ENCODE measurements at regions not wholly inside any gene's neighbourhood (a gene's known extent, or its start where the extent isn't known, plus 50 kb on each side); places are given as distances from the start of the nearest gene placed in this dataset.

DNA sequence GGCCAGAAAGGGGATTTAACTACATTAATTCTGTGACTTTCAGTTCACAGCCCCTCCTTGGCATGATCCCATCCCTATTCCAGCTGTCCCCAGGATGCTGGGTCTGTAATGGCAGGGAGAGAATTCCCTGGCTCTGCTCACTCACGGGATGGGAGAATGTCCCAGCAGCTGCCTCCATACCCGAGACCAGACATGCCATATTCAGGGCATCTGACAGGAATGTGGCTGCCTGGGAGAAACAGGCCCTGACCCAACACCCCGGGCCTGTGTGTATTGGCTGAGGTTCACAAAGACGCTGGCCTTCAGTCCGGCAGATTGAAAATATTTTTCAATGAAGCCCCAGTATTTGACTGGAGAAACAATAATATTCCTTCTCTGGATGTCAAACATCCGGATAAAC, 83.6 kb upstream of the SMAD3 start:
- H3K27ac ChIP-seq (ENCODE audit: low read depth in 1 of 2, low read length in 2 of 2) = no peak overlapping the region
- TF ChIP-seq, protein P1, sequence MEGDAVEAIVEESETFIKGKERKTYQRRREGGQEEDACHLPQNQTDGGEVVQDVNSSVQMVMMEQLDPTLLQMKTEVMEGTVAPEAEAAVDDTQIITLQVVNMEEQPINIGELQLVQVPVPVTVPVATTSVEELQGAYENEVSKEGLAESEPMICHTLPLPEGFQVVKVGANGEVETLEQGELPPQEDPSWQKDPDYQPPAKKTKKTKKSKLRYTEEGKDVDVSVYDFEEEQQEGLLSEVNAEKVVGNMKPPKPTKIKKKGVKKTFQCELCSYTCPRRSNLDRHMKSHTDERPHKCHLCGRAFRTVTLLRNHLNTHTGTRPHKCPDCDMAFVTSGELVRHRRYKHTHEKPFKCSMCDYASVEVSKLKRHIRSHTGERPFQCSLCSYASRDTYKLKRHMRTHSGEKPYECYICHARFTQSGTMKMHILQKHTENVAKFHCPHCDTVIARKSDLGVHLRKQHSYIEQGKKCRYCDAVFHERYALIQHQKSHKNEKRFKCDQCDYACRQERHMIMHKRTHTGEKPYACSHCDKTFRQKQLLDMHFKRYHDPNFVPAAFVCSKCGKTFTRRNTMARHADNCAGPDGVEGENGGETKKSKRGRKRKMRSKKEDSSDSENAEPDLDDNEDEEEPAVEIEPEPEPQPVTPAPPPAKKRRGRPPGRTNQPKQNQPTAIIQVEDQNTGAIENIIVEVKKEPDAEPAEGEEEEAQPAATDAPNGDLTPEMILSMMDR (IDR thresholded peaks at IDR 0.05) = no peak
- Mint-ChIP-seq H3K27me3 (peaks cover 5% of the 10 kb centered on the region), H3K4me1 (ENCODE audit: low read depth) (no peaks in the 10 kb centered on the region), H3K4me3 (no peak overlapping the region), H3K9me3 (no peaks in the 10 kb centered on the region), H3K27ac (no peak overlapping the region), H3K36me3 (ENCODE audit: low read depth) (no peaks in the 10 kb centered on the region)
- CTCF ChIA-PET = no interaction called here
- H3K9me3 ChIP-seq (ENCODE audit: control insufficient read depth in 1 of 2, insufficient read depth in 1 of 2, low read length in 2 of 2) = no peaks in the 10 kb centered on the region
- H3K27me3 ChIP-seq (ENCODE audit: control insufficient read depth in 1 of 2, insufficient read depth in 2 of 2, low read length in 2 of 2) = no peaks in the 10 kb centered on the region
- DNase-seq (no peak), ATAC-seq (ENCODE audit: poor library complexity) (no peak)
- H3K4me3 ChIP-seq (ENCODE audit: low read length) = no peak overlapping the region
- intact Hi-C loops (cut with DNase I, micrococcal nuclease) = no loop called here
- no peaks in the 10 kb centered on the region for H3K36me3 ChIP-seq (ENCODE audit: insufficient read depth, low read length)
- POLR2A ChIA-PET = no interaction called here
- no peaks in the 10 kb centered on the region for H3K4me1 ChIP-seq (ENCODE audit: insufficient read depth, low read length)

DNA sequence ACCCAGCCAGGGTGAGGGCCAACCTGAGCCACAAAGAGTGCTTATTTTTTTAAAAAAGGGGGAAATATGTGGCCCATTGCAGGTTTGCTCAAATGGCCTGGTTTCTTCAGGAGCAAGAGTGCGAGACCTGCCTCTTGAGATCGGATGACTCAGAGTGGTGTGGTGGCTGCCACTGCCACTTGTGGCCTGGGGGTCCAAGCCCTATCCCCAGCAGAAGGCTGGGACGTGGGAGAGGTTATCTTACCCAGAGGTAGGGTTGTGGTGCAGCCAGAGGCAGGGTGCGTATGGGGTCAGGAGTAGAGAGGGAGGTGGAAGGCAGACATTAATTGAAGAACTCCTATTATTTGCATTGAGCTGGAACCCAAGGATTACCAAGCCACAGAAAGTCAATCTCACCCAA, 83.2 kb upstream of the SMAD3 start:
- Mint-ChIP-seq H3K27me3 (peaks cover 5% of the 10 kb centered on the region), H3K4me1 (ENCODE audit: low read depth) (no peaks in the 10 kb centered on the region), H3K9me3 (no peaks in the 10 kb centered on the region), H3K36me3 (ENCODE audit: low read depth) (no peaks in the 10 kb centered on the region), H3K27ac (no peak overlapping the region), H3K4me3 (no peak overlapping the region)
- ATAC-seq (ENCODE audit: poor library complexity) = no peak
- TF ChIP-seq, protein P1 (IDR thresholded peaks at IDR 0.05) = no peak
- Histone ChIP-seq H3K9me3 (ENCODE audit: control insufficient read depth in 1 of 2, insufficient read depth in 1 of 2, low read length in 2 of 2) (no peaks in the 10 kb centered on the region), H3K27me3 (ENCODE audit: control insufficient read depth in 1 of 2, insufficient read depth in 2 of 2, low read length in 2 of 2) (no peaks in the 10 kb centered on the region), H3K4me3 (ENCODE audit: low read length) (no peak overlapping the region), H3K27ac (ENCODE audit: low read depth in 1 of 2, low read length in 2 of 2) (no peak overlapping the region), H3K4me1 (ENCODE audit: insufficient read depth, low read length) (no peaks in the 10 kb centered on the region), H3K36me3 (ENCODE audit: insufficient read depth, low read length) (no peaks in the 10 kb centered on the region)
- no peak for DNase-seq
- CTCF ChIA-PET = no interaction called here
- intact Hi-C loops (cut with DNase I, micrococcal nuclease) = no loop called here
- POLR2A ChIA-PET = no interaction called here

DNA sequence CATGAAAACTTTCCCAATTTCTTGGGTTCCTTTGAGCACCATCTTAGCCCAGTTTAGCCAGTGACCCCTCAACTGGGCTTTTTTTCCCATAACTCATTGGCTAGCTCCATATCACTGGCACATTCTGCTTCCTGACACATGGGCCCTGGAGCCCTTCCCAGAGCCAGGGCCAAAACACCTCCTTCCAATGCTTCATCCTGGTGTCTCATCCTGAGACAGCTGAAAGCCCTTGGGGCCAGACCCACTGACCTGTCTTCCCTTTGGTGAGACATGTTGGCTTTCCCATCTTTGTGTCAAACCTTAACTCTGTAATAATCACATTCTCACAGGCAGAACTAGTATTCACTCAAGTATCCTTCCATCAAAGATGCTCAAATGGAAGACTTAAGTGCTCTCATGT, 82.6 kb upstream of the SMAD3 start:
- DNase-seq (no peak), ATAC-seq (ENCODE audit: poor library complexity) (no peak)
- H3K27me3 Mint-ChIP-seq = peaks cover 5% of the 10 kb centered on the region
- H3K36me3 Mint-ChIP-seq (ENCODE audit: low read depth) = no peaks in the 10 kb centered on the region
- Histone ChIP-seq H3K27ac (ENCODE audit: low read depth in 1 of 2, low read length in 2 of 2) (no peak overlapping the region), H3K9me3 (ENCODE audit: control insufficient read depth in 1 of 2, insufficient read depth in 1 of 2, low read length in 2 of 2) (no peaks in the 10 kb centered on the region), H3K4me1 (ENCODE audit: insufficient read depth, low read length) (no peaks in the 10 kb centered on the region), H3K27me3 (ENCODE audit: control insufficient read depth in 1 of 2, insufficient read depth in 2 of 2, low read length in 2 of 2) (no peaks in the 10 kb centered on the region), H3K36me3 (ENCODE audit: insufficient read depth, low read length) (no peaks in the 10 kb centered on the region), H3K4me3 (ENCODE audit: low read length) (no peak overlapping the region)
- no peaks in the 10 kb centered on the region for H3K4me1 Mint-ChIP-seq (ENCODE audit: low read depth)
- intact Hi-C loops (cut with DNase I, micrococcal nuclease) = no loop called here
- TF ChIP-seq, protein P1 (IDR thresholded peaks at IDR 0.05) = no peak
- ChIA-PET CTCF (no interaction called here), POLR2A (no interaction called here)
- H3K9me3 Mint-ChIP-seq = no peaks in the 10 kb centered on the region
- H3K27ac Mint-ChIP-seq = no peak overlapping the region
- H3K4me3 Mint-ChIP-seq = no peak overlapping the region
